Mesenchymal stem cell (in vitro differentiated cells and primary cell): ENCODE measurements at regions not wholly inside any gene's neighbourhood (a gene's known extent, or its start where the extent isn't known, plus 50 kb on each side); places are given as distances from the start of the nearest gene placed in this dataset.
"Not testable (repeated sequence)": the region's sequence is repeated elsewhere in the genome, so short reads cannot be mapped to it uniquely, and the experiment has no call there.

Source experiments
- DNase-seq: peaks from one replicate; pipeline ENCODE4 v3.0.0-alpha.2; 2013
- H2AFZ ChIP-seq: one replicate; pipeline ENCODE4 v1.6.1; 2013; ENCODE audit warnings: low read depth, mild to moderate bottlenecking, control low read depth, inconsistent platforms, low read length, moderate library complexity
- H2AK5ac ChIP-seq: 2 replicates; pipeline ENCODE4 v1.6.1; 2013; ENCODE audit warnings: low read length, moderate library complexity, mild to moderate bottlenecking, inconsistent platforms; ENCODE audit not compliant: severe bottlenecking
- H2BK120ac ChIP-seq: one replicate; pipeline ENCODE4 v1.6.1; 2013; ENCODE audit warnings: low read depth, mild to moderate bottlenecking, inconsistent platforms, low read length, moderate library complexity
- H2BK12ac ChIP-seq, 2 experiments: one replicate each; pipeline ENCODE4 v1.6.1; 2013; ENCODE audit warnings: inconsistent platforms in 2 of 2, low read length in 2 of 2, mild to moderate bottlenecking in 2 of 2, moderate library complexity in 2 of 2, control low read depth in 1 of 2
- H2BK15ac ChIP-seq: one replicate; pipeline ENCODE4 v1.6.1; 2013; ENCODE audit warnings: mild to moderate bottlenecking, low read depth, inconsistent platforms; ENCODE audit not compliant: poor library complexity, severe bottlenecking
- H2BK5ac ChIP-seq: 2 replicates; pipeline ENCODE4 v1.6.1; 2013; ENCODE audit warnings: low read depth, mild to moderate bottlenecking, low read length, control low read depth, inconsistent platforms; ENCODE audit not compliant: poor library complexity, severe bottlenecking
- H3K14ac ChIP-seq, 2 experiments: one replicate each; pipeline ENCODE4 v1.6.1; 2013; ENCODE audit warnings: inconsistent platforms in 2 of 2, low read length in 2 of 2, control low read depth in 1 of 2, mild to moderate bottlenecking in 1 of 2, moderate library complexity in 1 of 2
- H3K18ac ChIP-seq, 2 experiments: one replicate each; pipeline ENCODE4 v1.6.1; 2013; ENCODE audit warnings: inconsistent platforms in 2 of 2, low read length in 2 of 2, control low read depth in 1 of 2, low read depth in 1 of 2, mild to moderate bottlenecking in 1 of 2
- H3K23ac ChIP-seq, 2 experiments: one replicate each; pipeline ENCODE4 v1.6.1; 2013; ENCODE audit warnings: inconsistent platforms in 2 of 2, low read length in 2 of 2, mild to moderate bottlenecking in 2 of 2, moderate library complexity in 2 of 2, control low read depth in 1 of 2
- H3K27ac ChIP-seq: 2 replicates; pipeline ENCODE4 v1.5.1; 2013; ENCODE audit warnings: mild to moderate bottlenecking, moderate library complexity, low read length, control low read depth, inconsistent platforms; ENCODE audit not compliant: poor library complexity, severe bottlenecking
- H3K27me3 ChIP-seq, 2 experiments: 2 replicates each; pipeline versions ENCODE4 v1.6.1 to v1.7.0; 2013; ENCODE audit warnings: low read length in 2 of 2, mild to moderate bottlenecking in 2 of 2, moderate library complexity in 2 of 2, control low read depth in 1 of 2, inconsistent platforms in 1 of 2; ENCODE audit not compliant: control insufficient read depth in 1 of 2, insufficient read depth in 1 of 2
- H3K36me3 ChIP-seq, 2 experiments: 2 replicates each; pipeline versions ENCODE4 v1.6.1 to v1.7.0; 2013; ENCODE audit warnings: low read length in 2 of 2, control low read depth in 1 of 2, inconsistent platforms in 1 of 2, low read depth in 1 of 2, mild to moderate bottlenecking in 1 of 2; ENCODE audit not compliant: insufficient read depth in 2 of 2, control insufficient read depth in 1 of 2
- H3K4ac ChIP-seq, 2 experiments: one replicate each; pipeline ENCODE4 v1.6.1; 2013; ENCODE audit warnings: inconsistent platforms in 2 of 2, low read length in 2 of 2, mild to moderate bottlenecking in 2 of 2, moderate library complexity in 2 of 2, control low read depth in 1 of 2, low read depth in 1 of 2
- H3K4me1 ChIP-seq: 2 replicates; pipeline ENCODE4 v1.6.1; 2013; ENCODE audit warnings: low read depth, low read length, control low read depth; ENCODE audit not compliant: control insufficient read depth, insufficient read depth
- H3K4me2 ChIP-seq: 2 replicates; pipeline ENCODE4 v1.6.1; 2013; ENCODE audit warnings: low read length, mild to moderate bottlenecking, inconsistent platforms; ENCODE audit not compliant: poor library complexity, severe bottlenecking
- H3K4me3 ChIP-seq, 2 experiments: 2 replicates each; pipeline versions ENCODE4 v1.5.1 to v1.7.0; 2013; ENCODE audit warnings: low read length in 2 of 2, mild to moderate bottlenecking in 2 of 2, control low read depth in 1 of 2, low read depth in 1 of 2; ENCODE audit not compliant: insufficient read depth in 1 of 2
- H3K79me1 ChIP-seq: replicated peaks from 2 replicates; pipeline ENCODE4 v1.6.1; 2013; ENCODE audit warnings: mild to moderate bottlenecking, control low read depth, low read length, inconsistent platforms; ENCODE audit not compliant: poor library complexity, severe bottlenecking
- H3K9ac ChIP-seq: 2 replicates; pipeline ENCODE4 v1.7.0; 2013; ENCODE audit warnings: mild to moderate bottlenecking, low read length, moderate library complexity
- H3K9me3 ChIP-seq: 2 replicates; pipeline ENCODE4 v1.7.0; 2013; ENCODE audit warnings: mild to moderate bottlenecking, low read length; ENCODE audit not compliant: control insufficient read depth
- H4K8ac ChIP-seq: one replicate; pipeline ENCODE4 v1.6.1; 2013; ENCODE audit warnings: inconsistent platforms, mild to moderate bottlenecking, low read length, moderate library complexity
- H4K91ac ChIP-seq: one replicate; pipeline ENCODE4 v1.6.1; 2013; ENCODE audit warnings: mild to moderate bottlenecking, low read length, inconsistent platforms
- WGBS: methylation state at CpG from one replicate; pipeline ENCODE4 v1.1.7; 2013; ENCODE audit warnings: mixed read lengths; 5-methylcytosine and 5-hydroxymethylcytosine counted together

- no peak overlapping the region for H4K91ac ChIP-seq
- no peak overlapping the region for H3K4ac ChIP-seq
- no peaks in the 10 kb centered on the region for H3K79me1 ChIP-seq
- no peaks in the 10 kb centered on the region for H3K36me3 ChIP-seq
- no peak overlapping the region for H2BK15ac ChIP-seq
- no peak overlapping the region for H2AFZ ChIP-seq
- peaks cover 2% of the 10 kb centered on the region for H3K9me3 ChIP-seq
- no peaks in the 10 kb centered on the region for H3K4me1 ChIP-seq
- no peak overlapping the region for H3K23ac ChIP-seq
- H2BK12ac ChIP-seq: no peak overlapping the region
- 86% methylated on average over 7 of the region's 7 CpGs for WGBS
- no peak overlapping the region for H3K18ac ChIP-seq
- H3K9ac ChIP-seq: no peak overlapping the region
- no peak overlapping the region for H3K4me3 ChIP-seq
- DNase-seq: no peak
- no peak overlapping the region for H3K27ac ChIP-seq
- H3K4me2 ChIP-seq: no peak overlapping the region
- H4K8ac ChIP-seq: no peak overlapping the region
- no peak overlapping the region for H3K14ac ChIP-seq
- H2BK5ac ChIP-seq: no peak overlapping the region
- peaks cover 0 to 4% of the 10 kb centered on the region in 2 experiments for H3K27me3 ChIP-seq
- no peak overlapping the region for H2BK120ac ChIP-seq
- no peak overlapping the region for H2AK5ac ChIP-seq
Observed at GRCh38 chr22:49454726-49455125, 372.9 kb downstream of the BRD1 start.

GRCh38 chr22:49453771-49454170 is 373.9 kb downstream of the BRD1 start:
- no peak overlapping the region for H3K4me3 ChIP-seq
- H4K91ac ChIP-seq: no peak overlapping the region
- no peak overlapping the region for H2BK15ac ChIP-seq
- H2AK5ac ChIP-seq: no peak overlapping the region
- no peak overlapping the region for H2BK12ac ChIP-seq
- no peak overlapping the region for H4K8ac ChIP-seq
- no peak overlapping the region for H3K23ac ChIP-seq
- H3K79me1 ChIP-seq: no peaks in the 10 kb centered on the region
- no peaks in the 10 kb centered on the region for H3K36me3 ChIP-seq
- no peak overlapping the region for H3K18ac ChIP-seq
- no peak overlapping the region for H2BK120ac ChIP-seq
- H3K14ac ChIP-seq: no peak overlapping the region
- 79% methylated on average over 14 of the region's 15 CpGs for WGBS
- peaks cover 7% of the 10 kb centered on the region for H3K9me3 ChIP-seq
- H2AFZ ChIP-seq: no peak overlapping the region
- no peak overlapping the region for H3K27ac ChIP-seq
- H3K4me1 ChIP-seq: no peaks in the 10 kb centered on the region
- H2BK5ac ChIP-seq: no peak overlapping the region
- no peak overlapping the region for H3K4me2 ChIP-seq
- DNase-seq: no peak
- no peak overlapping the region for H3K4ac ChIP-seq
- no peak overlapping the region for H3K9ac ChIP-seq
- H3K27me3 ChIP-seq: peaks cover 0 to 4% of the 10 kb centered on the region in 2 experiments

GRCh38 chr22:49453019-49453418 is 374.7 kb downstream of the BRD1 start:
- H3K4me2 ChIP-seq, H3K18ac ChIP-seq, H4K91ac ChIP-seq, H2BK15ac ChIP-seq, H3K27ac ChIP-seq, H3K79me1 ChIP-seq, H4K8ac ChIP-seq, H2BK12ac ChIP-seq, H3K9ac ChIP-seq, H3K14ac ChIP-seq, H3K4me3 ChIP-seq, DNase-seq, H2AFZ ChIP-seq, H3K9me3 ChIP-seq, H2BK120ac ChIP-seq, H3K36me3 ChIP-seq, H3K23ac ChIP-seq, H2BK5ac ChIP-seq, H2AK5ac ChIP-seq, H3K27me3 ChIP-seq, H3K4ac ChIP-seq, H3K4me1 ChIP-seq: not testable (repeated sequence)
- 60% methylated on average over 1 of the region's 1 CpG for WGBS

DNA sequence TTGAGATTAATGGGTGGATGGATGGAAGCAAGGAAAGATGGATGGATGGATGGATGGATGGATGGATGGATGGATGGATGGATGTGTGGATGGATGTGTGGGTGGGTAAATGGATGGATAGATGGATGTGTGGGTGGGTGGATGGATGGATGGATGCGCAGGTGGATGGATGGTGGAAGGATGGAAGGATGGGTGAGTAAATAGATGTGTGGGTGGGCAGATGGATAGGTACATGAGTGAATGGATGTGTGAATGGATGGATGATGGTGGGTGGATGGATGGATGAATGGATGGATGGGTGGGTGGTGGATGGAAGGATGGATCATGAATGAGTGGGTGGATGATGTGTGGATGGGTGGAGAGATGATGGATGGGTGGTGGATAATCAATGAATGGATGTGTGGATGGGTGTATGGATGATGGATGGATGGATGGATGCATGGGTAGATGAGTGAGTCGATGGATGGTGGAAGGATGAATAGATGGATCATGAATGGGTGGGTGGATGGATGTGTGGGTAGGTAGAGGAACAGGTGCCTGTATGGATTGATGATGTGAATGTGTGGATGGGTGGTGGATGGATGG is 375.2 kb downstream of the BRD1 start:
- no peak overlapping the region for H3K4me3 ChIP-seq
- no peak overlapping the region for H3K27ac ChIP-seq
- no peak overlapping the region for H2BK5ac ChIP-seq
- H4K91ac ChIP-seq: peak overlapping the region; percentile 7
- 76% methylated on average over 2 of the region's 2 CpGs for WGBS
- DNase-seq: no peak
- H3K79me1 ChIP-seq: no peaks in the 10 kb centered on the region
- H2BK15ac ChIP-seq: no peak overlapping the region
- H3K9ac ChIP-seq: no peak overlapping the region
- H2AFZ ChIP-seq: no peak overlapping the region
- peaks cover 7% of the 10 kb centered on the region for H3K9me3 ChIP-seq
- H3K27me3 ChIP-seq: peaks cover 0 to 4% of the 10 kb centered on the region in 2 experiments
- no peak overlapping the region for H4K8ac ChIP-seq
- no peak overlapping the region for H2BK120ac ChIP-seq
- no peak overlapping the region for H3K4me2 ChIP-seq
- H3K23ac ChIP-seq: no peak overlapping the region
- H2BK12ac ChIP-seq: no peak overlapping the region
- no peak overlapping the region for H3K18ac ChIP-seq
- H3K4me1 ChIP-seq: no peaks in the 10 kb centered on the region
- H2AK5ac ChIP-seq: no peak overlapping the region
- no peaks in the 10 kb centered on the region for H3K36me3 ChIP-seq
- H3K4ac ChIP-seq: no peak overlapping the region
- H3K14ac ChIP-seq: no peak overlapping the region
